ENCODE measurements at regions not wholly inside any gene's neighbourhood (a gene's known extent, or its start where the extent isn't known, plus 50 kb on each side); places are given as distances from the start of the nearest gene placed in this dataset.
"Not testable (repeated sequence)": the region's sequence is repeated elsewhere in the genome, so short reads cannot be mapped to it uniquely, and the experiment has no call there.

GRCh38 chr13:76620036-76620435 is 266.2 kb downstream of the KCTD12 start:
- DNase-seq (ENCODE audit: low spot score) = no peak

- DNase-seq (ENCODE audit: low spot score) = no peak
Measured at GRCh38 chr13:76619631-76620030, 266.6 kb downstream of the KCTD12 start.

GRCh38 chr13:76610819-76611415 is 275.3 kb downstream of the KCTD12 start:
- DNase-seq (ENCODE audit: low spot score) = no peak

GRCh38 chr13:76609643-76610042 is 276.6 kb downstream of the KCTD12 start:
- no peak for DNase-seq (ENCODE audit: low spot score)

GRCh38 chr13:76607866-76608265 is 278.3 kb downstream of the KCTD12 start:
- no peak for DNase-seq (ENCODE audit: low spot score)

GRCh38 chr13:76600081-76600480 is 286.1 kb downstream of the KCTD12 start:
- DNase-seq (ENCODE audit: low spot score) = no peak

- no peak for DNase-seq (ENCODE audit: low spot score)
Measured at GRCh38 chr13:76597868-76598267, 288.3 kb downstream of the KCTD12 start.

GRCh38 chr13:76596216-76596615 is 290.0 kb downstream of the KCTD12 start:
- DNase-seq (ENCODE audit: low spot score) = no peak

GRCh38 chr13:76594435-76594834 is 291.8 kb downstream of the KCTD12 start:
- DNase-seq (ENCODE audit: low spot score) = no peak

- DNase-seq (ENCODE audit: low spot score) = no peak
Measured at GRCh38 chr13:76586842-76587241, 299.4 kb downstream of the KCTD12 start.

GRCh38 chr13:76579701-76580100 is 306.5 kb downstream of the KCTD12 start:
- no peak for DNase-seq (ENCODE audit: low spot score)

- DNase-seq (ENCODE audit: low spot score) = not testable (repeated sequence)
Measured at GRCh38 chr13:76575634-76576033, 310.6 kb downstream of the KCTD12 start.

- no peak for DNase-seq (ENCODE audit: low spot score)
Measured at GRCh38 chr13:76570510-76570971, 315.7 kb downstream of the KCTD12 start.

GRCh38 chr13:76556627-76557026 is 329.6 kb downstream of the KCTD12 start:
- no peak for DNase-seq (ENCODE audit: low spot score)

- no peak for DNase-seq (ENCODE audit: low spot score)
Measured at GRCh38 chr13:76552807-76553206, 333.4 kb downstream of the KCTD12 start.

GRCh38 chr13:76552041-76552772 is 334.0 kb downstream of the KCTD12 start:
- no peak for DNase-seq (ENCODE audit: low spot score)

- DNase-seq (ENCODE audit: low spot score) = no peak
Measured at GRCh38 chr13:76542176-76542575, 344.0 kb downstream of the KCTD12 start.

GRCh38 chr13:76538004-76538403 is 348.2 kb downstream of the KCTD12 start:
- no peak for DNase-seq (ENCODE audit: low spot score)

GRCh38 chr13:76533251-76533650 is 353.0 kb downstream of the KCTD12 start:
- no peak for DNase-seq (ENCODE audit: low spot score)

GRCh38 chr13:76527041-76527440 is 359.2 kb downstream of the KCTD12 start:
- no peak for DNase-seq (ENCODE audit: low spot score)

- no peak for DNase-seq (ENCODE audit: low spot score)
Measured at GRCh38 chr13:76523740-76524340, 362.4 kb downstream of the KCTD12 start.

- no peak for DNase-seq (ENCODE audit: low spot score)
Measured at GRCh38 chr13:76522083-76522755, 364.0 kb downstream of the KCTD12 start.

GRCh38 chr13:76519685-76520084 is 366.5 kb downstream of the KCTD12 start:
- DNase-seq (ENCODE audit: low spot score) = no peak

Measured in AG08395 (cell line).